ENCODE measurements at regions not wholly inside any gene's neighbourhood (a gene's known extent, or its start where the extent isn't known, plus 50 kb on each side); places are given as distances from the start of the nearest gene placed in this dataset.

DNA sequence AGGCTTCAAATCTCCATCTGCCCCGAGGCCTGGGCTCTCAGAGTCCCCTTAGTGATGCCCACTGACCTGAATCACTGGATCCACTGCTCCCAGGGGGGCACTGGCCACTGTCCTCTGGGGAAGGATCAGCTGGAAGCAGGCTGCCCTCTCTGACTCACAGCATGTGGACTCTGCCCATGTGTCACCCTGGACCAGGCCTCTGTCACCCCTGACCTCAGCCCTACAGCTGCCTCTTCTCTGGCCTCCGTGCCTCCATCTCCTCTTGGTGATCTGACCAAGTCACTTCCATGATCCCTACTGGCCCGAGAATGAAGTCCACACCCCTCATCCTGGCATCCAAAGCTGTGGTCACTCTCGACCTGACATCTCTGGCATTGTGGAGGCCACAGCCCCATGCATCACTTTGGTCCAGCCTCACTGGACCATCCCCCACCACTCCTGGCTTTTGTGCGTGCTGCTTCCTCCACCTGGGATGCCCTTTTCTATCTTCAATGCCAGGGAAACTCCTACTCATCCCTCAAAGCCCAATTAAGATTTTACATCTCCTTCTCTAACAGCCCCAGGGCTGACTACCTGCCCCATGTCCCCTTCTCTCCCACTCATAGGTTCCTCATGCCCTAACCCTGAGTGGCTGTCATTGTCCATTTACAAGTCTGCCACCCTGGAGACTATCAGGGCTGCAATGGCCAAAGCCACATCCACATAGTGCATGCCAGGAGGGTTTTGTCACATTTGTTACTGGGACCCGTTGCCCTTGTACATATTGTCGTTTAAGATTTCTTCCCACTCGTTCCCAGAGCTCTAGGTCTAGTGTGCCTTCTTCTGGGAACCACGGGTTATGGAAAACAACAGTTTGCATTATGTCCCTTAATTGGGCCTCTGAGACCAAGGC is 685.0 kb downstream of the MATN1 start:
- no peak for DNase-seq (ENCODE audit: low read depth)

DNA sequence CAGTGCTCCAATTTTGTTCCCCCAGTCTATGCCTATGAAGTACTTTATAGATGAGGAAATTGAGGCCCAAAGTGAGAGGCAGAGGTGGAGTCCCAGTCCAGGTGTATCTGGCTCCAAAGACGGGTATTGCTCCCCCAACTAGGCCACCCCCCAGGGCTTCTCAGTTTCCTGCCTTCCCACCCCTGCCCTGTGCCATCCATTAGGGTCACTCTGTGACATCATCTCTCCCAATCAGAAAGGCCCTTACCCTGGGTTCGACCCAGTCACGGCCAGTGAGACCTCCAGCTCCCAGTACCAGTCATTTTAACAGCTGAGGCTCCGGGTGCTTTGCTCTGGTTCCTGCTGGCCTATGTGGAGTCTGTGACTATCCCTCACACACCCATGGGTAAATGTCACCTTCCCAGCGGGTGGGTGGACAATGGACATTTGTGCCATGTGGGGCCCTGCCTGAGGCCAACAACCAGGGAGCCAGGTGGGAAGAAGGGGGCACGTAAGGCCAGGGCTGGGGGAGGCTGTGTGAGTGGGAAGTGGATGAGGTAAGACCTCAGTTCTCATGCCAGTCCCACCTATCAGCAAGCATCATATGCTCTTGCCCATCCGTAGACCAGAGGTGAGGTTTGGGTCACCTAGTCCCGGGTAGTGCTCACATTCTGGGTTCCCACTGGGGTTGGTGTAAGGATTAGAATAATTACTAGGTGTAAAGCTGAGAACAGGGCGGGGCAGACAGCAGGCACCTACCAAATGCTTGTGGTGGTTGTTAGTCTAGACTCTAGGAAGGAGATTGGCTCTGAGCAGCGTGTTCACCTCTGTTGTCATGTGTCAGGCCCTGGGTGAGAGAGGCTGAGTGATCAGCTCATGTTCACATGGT is 685.9 kb downstream of the MATN1 start:
- no peak for DNase-seq (ENCODE audit: low read depth)

DNA sequence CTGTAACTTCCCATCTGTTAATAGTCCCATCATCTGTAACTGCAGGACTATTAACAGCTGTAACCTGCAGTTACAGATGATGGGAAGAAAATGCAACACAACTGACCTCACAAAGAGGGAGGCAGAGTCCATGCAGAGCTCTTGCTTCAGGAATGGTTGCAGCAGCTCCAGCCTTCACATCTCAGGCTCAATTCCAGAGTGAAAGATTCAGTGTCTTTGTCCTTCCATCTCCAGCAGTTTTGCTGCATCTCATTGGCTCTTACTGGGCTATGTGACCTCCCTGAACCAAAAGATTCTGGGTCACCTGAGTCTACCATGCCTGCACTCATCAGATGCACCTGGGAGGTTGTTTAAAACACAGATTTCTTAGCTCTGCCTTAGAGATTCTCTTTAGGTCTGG is 686.7 kb downstream of the MATN1 start:
- no peak for DNase-seq (ENCODE audit: low read depth)

DNA sequence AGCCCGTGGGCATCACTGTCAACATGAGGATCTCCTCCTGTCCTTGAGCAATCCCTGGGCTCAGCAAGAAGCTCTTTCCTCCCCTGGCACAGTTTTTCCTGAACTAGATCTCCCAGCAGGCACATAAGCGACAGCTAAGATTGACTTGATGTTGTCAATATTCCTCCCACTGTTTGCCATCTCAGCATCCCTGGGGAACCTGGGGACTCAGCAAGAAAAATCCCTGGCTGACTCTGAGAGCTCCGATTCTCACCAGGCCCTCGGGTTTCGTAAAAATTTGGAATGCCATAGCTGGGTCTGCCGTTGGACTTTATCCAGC is 687.2 kb downstream of the MATN1 start:
- no peak for DNase-seq (ENCODE audit: low read depth)

DNA sequence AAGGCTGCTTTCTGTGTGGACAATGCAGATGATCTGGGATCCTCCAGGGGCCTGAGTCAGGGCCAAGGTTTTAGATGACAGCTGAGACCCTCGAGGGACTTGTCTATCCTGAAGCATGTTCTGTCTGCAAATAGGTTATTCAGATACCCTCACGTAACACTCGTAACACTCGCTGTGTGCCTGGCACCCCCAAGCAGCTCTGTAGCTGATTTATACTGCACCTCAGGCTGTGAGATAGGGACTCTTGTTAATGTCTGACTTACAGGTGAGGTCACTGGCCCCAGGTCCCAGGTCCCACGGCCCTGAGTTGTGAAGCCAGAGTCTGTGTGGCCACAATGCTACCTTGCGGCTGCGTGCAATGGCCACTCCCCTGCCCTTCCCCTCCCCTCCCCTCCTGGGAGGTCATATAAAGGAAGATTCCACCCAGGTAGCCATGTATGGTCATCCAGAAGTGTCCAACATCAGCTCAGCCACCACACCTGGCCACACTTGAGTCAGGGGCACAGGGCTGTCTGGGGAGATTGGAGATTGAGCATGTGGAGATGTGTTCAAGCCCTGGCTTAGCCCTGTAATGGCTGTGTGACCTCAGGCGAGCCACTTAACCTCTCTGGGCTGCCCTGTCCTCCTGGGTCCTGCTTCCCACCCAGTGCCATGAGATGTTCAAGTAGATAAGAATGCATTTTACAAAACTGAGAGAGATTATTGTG is 687.7 kb downstream of the MATN1 start:
- DNase-seq (ENCODE audit: low read depth), result no peak

DNA sequence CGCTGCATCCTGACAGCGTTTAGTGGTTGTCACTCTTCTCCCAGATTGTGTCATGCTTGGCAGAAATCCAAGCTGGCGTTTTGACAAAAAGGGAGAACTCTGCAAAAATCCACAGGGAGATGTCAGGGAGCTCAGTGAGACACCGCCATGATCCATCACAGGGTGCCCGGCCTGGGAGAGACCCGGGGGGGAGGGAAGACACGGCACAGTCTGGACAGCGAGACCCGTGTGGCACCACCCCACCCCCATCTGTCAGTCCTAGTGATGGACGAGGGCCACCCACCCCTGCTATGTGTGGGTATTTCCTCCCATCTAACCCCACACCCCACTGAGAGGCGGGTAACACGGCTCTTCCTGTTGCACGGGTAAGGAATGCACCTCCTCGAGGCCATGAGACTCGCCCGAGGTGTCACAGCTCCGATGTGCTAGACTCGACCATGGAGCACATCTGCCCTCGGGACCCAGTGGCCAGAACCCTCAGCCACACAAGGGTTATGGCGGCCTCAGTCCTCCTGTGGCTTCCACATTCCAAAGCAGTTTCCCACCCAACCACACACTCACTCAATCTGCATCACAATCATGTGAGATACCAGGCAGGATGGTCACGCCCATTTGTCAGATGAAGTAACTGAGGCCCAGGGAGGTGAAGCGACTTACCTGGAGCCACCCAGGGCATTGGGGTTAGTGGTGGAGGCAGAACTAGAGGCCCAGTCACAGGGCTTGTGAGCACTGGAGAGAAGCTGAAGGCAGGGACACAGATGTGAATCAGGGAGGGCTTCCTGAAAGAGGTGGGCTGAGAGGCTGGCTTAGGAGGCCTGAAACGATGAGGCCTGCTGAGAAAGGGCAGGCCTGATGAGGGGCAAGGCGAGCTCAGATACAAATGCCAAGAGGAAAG is 688.5 kb downstream of the MATN1 start:
- peak; percentile 64 for DNase-seq (ENCODE audit: low read depth)

DNA sequence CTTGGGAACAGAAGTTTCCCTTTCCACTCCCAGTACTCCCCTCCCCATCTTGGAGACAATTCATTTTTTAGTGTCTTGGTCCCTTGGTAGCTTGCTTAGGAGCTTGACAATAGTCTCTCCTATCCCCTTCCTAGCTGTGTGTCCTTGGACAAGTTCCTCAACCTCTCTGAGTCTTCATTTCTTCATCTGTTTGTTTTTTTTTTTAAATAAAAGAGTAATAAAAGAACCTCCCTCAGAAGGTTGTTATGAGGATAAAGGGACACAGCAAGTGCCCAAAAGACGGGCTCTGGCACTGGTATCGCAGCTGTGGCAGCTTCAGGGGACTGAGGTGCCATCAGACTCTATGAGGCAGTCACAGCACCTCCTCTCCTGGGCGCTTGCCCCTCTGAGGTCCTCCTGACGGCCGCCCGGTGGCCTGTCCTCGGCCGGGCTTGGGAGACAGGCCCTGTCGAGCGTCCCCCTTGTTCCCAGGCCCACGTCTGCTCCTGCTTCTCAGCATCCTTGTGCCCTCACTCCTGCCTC is 689.2 kb downstream of the MATN1 start:
- no peak for DNase-seq (ENCODE audit: low read depth)

DNA sequence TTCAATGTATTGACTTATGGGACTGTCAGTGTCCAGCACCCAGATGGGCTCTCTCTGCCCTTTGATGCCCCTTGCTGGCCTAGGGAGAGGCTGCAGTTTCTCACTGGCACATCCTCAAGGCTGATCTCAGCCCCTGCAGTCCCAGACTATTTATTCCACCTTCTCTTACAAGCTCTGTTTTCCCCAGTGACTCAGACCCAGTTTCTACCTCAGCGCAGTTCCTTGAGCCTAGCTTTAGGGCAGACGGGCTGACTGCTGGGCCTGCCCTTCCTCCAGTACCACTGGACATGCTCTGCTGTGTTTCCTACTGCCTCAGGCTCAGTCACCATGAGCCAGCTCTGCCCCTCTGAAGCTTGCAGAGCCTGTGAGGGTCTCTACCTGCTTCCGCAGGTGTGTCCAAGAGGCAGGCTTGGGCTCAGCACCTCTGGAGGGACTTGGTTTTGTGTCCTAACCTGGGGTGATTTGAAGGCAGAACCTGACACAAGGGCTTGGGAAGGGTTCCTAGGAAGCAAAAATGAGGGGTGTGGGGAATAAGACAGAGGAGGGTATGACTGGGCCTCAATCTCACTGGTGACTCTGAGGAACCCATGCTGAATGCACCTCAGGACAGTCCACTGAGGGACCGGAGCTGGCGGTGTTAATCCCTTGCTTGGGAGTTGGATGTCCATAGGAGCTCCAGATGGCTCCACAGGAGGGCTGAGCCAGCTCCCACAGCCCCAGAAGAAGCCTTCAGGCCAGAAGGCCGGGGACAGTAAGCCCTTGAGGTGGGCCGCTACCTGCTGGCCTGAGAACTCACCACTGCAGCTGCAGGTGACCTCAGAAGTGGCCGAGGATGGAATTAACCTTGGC is 689.9 kb downstream of the MATN1 start:
- DNase-seq (ENCODE audit: low read depth), result no peak

DNA sequence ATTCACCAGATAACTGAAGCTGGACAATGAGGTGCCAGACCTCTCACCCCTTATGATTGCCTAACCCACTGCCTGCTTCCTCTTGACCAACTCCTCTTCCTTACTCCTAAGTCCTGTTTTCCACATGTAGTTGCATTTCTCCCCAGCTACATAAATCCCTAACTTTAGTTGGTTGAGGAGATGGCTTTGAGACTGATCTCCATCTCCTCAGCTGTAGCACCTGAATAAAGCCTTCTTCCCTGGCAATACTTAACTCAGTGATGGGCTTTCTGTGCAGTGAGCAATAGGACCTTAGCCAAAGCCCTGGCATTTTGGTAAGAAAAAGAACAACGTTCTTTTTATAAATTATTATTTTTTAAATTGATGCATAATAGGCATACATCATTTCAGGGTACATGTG is 691.1 kb downstream of the MATN1 start:
- DNase-seq (ENCODE audit: low read depth), result no peak

DNA sequence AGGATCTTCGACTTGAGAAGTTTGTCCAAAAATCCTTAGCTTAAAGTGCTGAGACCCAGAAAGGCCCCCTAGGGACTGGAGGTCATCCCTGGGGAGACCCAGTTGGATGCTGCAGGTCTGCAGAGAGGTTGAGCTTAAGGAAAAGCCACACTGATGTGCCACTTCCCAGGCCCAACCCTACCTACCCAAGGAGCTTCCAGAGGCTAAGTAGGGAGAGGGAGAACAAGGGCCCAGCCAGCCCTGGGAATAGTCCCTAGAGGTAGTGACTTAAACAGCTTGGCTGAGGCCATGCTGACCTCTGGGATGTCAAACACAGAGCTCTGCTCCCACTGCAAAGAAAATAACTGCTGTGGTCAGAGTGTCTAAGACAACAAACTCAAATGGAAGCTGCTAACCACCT is 693.7 kb downstream of the MATN1 start:
- no peak for DNase-seq (ENCODE audit: low read depth)

DNA sequence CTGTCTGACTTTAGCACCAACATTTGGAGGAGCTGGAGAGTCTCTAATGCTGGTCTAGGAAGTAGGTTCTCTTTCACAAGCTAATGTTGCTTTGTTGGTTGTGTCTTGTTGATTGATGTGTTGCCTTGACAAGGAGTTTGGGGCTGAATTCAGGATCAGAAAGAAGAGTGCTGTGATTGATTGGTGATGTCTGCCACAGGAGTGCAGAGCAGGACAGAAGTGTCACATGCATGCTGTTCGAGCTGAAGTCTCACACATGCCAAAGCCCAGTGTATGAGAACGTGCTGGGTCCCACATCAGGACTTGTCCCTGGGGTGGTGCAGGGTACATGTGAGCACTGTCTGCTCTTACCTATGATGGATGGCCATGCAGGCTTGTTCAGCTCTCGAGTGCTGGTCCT is 694.4 kb downstream of the MATN1 start:
- DNase-seq (ENCODE audit: low read depth), result no peak

DNA sequence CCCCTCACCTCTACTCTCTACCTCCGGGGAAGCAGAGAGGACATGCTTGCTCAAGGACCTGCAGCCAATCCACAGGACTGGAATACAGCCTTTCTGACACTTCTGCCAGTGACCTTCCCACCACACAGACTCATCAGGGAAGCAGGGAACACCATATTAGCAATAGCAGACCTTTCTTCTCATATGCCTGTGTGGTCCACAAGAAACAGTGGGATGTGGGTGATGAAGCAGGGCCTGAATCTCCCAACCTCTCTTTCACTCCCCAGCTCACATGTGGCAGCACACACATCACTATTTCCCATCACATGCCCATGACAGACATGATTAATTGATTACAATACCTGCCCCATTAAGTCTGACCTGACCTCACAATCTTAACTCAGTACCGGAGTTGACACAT is 695.1 kb downstream of the MATN1 start:
- DNase-seq (ENCODE audit: low read depth), result no peak

DNA sequence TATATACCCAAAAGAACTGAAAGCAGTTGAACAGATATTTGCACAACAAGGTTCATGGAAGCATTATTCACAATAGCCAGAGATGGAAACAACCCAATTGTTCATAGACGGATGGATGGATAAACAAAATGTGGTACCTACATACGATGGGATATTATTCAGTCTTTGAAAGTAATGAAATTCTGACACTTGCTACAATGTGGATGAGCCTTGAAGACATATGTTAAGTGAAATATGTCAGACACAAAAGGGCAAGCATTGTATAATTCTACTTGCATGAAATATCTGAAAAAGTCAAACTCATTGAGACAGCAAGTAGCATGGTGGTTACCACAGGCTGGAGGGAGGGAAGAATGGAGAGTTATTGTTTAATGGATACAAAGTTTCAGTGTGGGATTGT is 696.1 kb downstream of the MATN1 start:
- no peak for DNase-seq (ENCODE audit: low read depth)

DNA sequence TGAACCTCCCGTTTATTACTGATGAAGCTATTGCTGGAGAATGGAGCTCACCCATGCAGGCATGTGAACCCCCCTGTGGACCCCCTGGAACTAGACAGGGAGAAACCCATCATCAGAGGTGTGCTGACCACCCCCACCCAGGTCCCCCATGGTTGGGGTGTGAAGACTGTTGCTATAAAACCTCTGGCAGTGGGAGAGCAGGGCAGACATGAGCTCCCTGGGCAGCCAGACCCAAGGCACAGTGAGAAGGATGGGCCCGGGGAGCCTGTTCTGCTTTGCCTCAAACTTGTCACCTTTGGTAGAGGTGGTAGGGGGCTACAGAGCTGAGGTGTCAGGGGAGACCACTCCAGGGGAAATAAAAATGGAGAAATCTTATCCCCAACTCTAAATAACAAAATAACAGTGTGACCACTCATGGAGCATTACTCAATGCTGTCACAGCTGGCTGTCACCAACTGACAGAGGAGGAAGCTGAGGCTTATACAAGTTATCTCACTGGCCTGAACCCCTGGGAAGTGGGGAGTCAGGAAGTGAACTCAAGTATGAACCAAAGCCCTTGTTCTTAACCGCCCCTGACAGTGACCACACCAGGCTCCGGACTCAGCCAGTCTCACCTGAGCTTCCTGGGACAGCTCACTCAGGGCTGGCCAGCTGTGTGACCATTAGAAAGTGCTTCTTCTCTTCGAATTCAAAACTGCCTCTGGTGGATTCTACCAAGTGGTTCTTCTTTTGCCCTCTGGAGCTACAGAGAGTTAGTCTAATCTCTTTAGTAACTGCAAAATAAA is 698.8 kb downstream of the MATN1 start:
- no peak for DNase-seq (ENCODE audit: low read depth)

DNA sequence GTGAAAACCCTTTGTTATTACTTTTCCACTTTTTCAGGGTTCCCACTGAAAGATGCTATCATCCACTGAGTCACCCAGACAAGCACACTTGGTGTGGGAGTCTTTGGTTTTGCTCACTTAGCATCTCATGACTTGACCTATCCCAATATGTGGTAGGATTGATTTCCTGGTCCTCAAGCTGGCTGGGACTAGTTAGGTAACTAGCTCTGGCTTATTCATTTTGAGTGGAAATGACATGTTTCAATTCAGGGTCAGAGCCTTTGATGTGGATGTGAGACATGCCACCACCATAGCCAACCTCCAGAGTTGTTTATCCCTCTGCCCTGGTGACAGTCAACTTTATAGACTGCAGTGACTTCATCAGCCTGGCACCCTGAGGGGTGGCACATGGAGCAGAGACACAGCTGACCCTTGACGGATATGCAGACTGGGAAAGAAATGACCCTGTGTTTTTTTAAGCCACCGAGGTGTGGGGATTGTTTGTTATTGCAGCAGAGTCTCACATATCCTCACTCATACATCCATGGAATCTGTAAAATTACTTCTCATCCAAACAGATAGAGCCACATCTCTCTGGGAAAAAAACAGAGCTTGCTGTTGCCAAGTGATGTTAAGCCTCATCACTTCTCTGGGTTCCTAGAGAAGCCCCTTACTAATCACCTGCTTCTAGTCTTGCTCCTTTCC is 699.9 kb downstream of the MATN1 start:
- DNase-seq (ENCODE audit: low read depth), result no peak

DNA sequence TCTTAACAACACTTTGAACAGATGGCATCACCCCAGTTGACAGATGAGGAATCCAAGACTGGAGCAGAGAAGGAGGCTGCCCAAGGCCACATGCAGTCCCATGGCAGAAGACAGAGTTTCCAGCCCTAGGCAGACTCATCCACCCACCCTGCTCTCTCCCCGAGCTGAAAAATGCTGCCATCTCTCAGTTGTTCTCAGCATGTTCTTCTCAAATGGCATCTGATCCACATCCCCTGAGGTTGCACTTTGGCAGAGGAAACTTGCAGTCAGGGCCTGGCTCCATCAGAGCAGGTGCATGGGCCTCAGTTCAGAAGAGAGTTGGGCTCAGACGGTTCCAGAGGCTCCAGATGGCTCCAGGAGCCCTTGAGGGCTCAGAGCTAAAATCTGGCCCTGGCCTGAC is 709.4 kb downstream of the MATN1 start:
- DNase-seq (ENCODE audit: low read depth), result no peak

DNA sequence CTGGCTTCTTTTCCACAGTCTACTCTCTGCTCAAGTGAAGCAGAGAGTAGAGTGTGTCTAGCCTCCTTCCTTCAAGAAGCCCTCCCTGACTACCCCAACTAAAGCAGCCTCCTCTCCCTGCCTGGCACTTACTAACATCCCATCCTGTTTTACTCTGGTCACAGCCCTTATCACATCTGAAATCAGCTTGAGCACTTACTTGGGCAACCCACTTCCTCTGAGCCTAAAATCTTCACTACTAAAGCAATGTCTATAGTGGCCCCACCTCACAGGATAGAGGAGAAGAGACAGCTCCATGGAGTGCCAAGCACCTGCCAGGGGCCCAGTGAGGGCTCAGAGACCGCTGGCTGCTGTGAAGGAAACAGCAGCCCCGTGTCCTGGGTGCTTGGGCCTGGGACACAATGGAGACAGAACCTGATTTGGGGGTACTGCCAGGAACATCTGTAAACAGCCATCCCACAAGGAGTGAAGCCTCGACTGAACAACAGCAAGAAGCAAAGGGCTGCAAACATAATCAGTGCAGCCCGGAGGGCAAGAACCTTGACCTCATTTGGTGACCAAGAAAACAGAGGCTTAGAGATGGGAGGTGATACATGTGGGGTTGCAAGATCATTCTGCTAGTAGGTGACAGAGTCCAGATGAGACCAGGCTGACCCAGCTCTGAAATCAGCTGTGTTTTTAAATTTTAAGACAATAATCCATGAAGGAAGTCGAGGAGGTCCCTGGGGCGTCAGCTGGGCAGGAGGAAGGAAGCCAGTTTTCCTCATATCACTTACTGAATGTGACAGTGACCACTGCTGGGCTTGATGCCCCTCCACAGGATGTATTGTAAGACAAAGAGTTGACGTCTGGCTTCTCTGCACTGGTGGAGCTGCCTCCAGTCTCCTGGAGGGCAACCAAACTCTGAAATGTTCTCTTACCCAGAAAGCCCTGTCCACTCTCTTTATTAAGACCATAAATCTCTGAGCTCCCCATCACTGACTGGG is 710.6 kb downstream of the MATN1 start:
- no peak for DNase-seq (ENCODE audit: low read depth)

DNA sequence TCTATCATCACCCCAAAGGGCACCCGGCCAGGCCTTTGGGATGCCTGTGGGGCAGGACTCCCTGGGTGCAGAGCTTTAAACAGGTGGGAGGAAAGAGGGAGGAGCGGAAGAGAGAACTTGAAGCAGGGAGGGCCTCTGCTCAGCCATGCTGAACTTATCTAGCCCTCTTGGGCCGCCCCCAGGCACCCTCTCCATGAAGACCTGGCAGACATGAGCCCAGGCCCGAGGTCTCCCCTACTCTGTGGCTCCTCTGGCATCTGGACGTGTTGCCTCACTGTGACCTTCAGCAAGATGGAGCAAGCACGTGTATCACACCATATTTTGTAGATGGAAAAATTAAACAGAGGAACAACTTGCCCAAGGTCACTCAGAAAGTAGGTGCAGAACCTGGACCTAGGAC is 711.4 kb downstream of the MATN1 start:
- DNase-seq (ENCODE audit: low read depth), result no peak
